C4-2B (cell line): ENCODE measurements at regions not wholly inside any gene's neighbourhood (a gene's known extent, or its start where the extent isn't known, plus 50 kb on each side); places are given as distances from the start of the nearest gene placed in this dataset.

Experiments
- H3K27ac ChIP-seq: fragments of 450-650 bp; 2 replicates; pipeline ENCODE4 v1.5.1; 2017
- CTCF ChIP-seq: fragments of 450-650 bp; conservative IDR thresholded peaks from 2 replicates; pipeline ENCODE4 v1.5.1; 2017; ENCODE audit warnings: mild to moderate bottlenecking
- ZFX ChIP-seq: fragments of 450-650 bp; IDR thresholded peaks from 2 replicates; pipeline ENCODE4 v1.6.1; 2017

GRCh38 chr3:31004025-31004678 is 109.7 kb upstream of the GADL1 start:
- H3K27ac ChIP-seq = no peak overlapping the region

DNA sequence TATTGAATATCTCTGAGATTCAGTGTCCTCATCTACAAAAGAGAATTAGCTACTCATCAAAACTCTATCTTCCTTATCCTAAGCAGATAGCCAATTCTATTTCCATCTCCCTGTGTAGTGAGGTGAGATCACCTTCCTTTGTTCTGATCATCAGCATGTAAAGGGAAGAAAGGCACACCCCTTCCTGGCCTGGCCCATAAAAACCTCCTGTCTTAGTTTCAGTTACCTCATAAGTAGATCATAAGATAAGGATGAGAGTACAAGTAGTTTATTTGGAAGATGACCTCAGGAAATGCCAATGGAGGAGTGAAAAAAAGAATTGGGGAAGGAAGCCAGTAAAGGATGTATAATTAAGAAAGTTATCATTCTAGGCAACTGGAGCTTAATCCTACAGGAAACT is 114.5 kb upstream of the GADL1 start:
- no peak overlapping the region for H3K27ac ChIP-seq
- no peak for TF ChIP-seq CTCF
- no peak for TF ChIP-seq ZFX

More at GRCh38 chr3:31004025-31004678, 109.7 kb upstream of the GADL1 start:
- no peak for TF ChIP-seq ZFX
- no peak for TF ChIP-seq CTCF

- no peak overlapping the region for H3K27ac ChIP-seq
Observed at GRCh38 chr3:31009881-31010280, 115.4 kb upstream of the GADL1 start.

GRCh38 chr3:31010491-31010890 is 116.0 kb upstream of the GADL1 start:
- no peak overlapping the region for H3K27ac ChIP-seq
- TF ChIP-seq CTCF (no peak), ZFX (no peak)

More at GRCh38 chr3:31009881-31010280, 115.4 kb upstream of the GADL1 start:
- no peak for TF ChIP-seq CTCF
- no peak for TF ChIP-seq ZFX

- TF ChIP-seq CTCF = no peak
- H3K27ac ChIP-seq = no peak overlapping the region
Observed at GRCh38 chr3:31011380-31011779, 116.9 kb upstream of the GADL1 start.

DNA sequence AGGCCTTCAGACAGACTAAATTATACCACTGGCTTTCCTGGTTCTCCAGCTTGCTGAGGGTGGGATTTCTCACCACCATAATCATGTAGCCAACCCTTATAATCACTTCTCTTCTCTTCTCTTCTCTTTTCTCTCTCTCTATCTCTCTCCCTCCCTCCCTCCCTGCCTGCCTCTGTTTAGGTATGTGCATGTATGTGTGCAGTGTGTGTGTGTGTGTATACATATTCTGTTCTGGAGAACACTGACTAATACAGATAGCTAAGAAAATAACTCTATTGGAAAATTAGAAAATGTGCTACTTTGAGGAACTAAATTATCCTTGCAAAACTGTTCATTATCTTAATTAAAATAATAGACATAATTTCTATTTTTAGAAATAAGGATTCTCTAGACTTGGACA is 118.6 kb upstream of the GADL1 start:
- TF ChIP-seq CTCF (no peak), ZFX (no peak)
- H3K27ac ChIP-seq = no peak overlapping the region

DNA sequence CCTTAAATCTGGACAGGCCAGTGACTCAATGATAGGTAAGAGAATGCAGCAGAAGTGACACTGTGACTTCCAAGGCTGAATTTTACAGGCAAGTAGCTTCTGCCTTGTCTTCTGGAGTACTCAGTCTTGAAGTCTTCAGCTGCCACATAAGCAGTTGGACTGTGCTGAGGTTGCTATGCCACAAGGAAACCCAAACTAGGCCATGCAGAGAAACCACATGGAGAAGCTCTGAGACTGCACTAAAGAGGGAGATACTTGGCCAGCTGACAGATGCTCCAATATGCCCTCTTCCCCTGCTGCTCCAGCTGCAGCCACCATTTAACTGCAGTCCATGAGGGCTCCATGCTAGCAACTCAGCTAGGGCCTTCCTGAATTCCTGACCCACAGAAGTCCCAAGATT is 119.4 kb upstream of the GADL1 start:
- TF ChIP-seq CTCF = no peak
- TF ChIP-seq ZFX = no peak
- no peak overlapping the region for H3K27ac ChIP-seq
